IMR-90 (cell line): ENCODE measurements at regions not wholly inside any gene's neighbourhood (a gene's known extent, or its start where the extent isn't known, plus 50 kb on each side); places are given as distances from the start of the nearest gene placed in this dataset.
"Not testable (repeated sequence)": the region's sequence is repeated elsewhere in the genome, so short reads cannot be mapped to it uniquely, and the experiment has no call there.

Source experiments
- ATAC-seq: fragments of 200-7000 bp; cut with Tn5 transposase; 2 replicates; pipeline ENCODE4 v1.9.1; 2020; ENCODE audit warnings: low read depth, mild to moderate bottlenecking, moderate library complexity
- BruUV-seq: library from RNA; stranded (reverse); fragments of 400-500 nt; replicated peaks from 2 replicates; lab custom pipeline; 2021; lab: Mats Ljungman, UMichigan
- CTCF ChIA-PET: fragments of 300-600 bp; formaldehyde crosslinking; extraction: SDS; loops from one replicate; lab custom pipeline; 2021; ENCODE audit warnings: antibody characterized with exemption; lab: Yijun Ruan, JAX
- POLR2A ChIA-PET: fragments of 300-600 bp; sonication (Branson Sonifier 250); formaldehyde crosslinking; loops from one replicate; lab custom pipeline; 2022; ENCODE audit warnings: antibody characterized with exemption; ENCODE audit not compliant: unreplicated experiment; lab: Charles Lee
- DNase-seq: peaks from one replicate; pipeline ENCODE4 v3.0.0; 2013
- H2AFZ ChIP-seq: replicated peaks from 2 replicates; pipeline ENCODE3; 2013; ENCODE audit warnings: low read length, mild to moderate bottlenecking; ENCODE audit not compliant: poor library complexity
- H2AK5ac ChIP-seq: 2 replicates; pipeline ENCODE4 v1.6.1; 2013; ENCODE audit warnings: low read depth, low read length, inconsistent platforms
- H2AK9ac ChIP-seq: replicated peaks from 2 replicates; pipeline ENCODE3; 2013; ENCODE audit warnings: mild to moderate bottlenecking, low read depth, low read length, moderate library complexity; ENCODE audit not compliant: poor library complexity
- H2BK120ac ChIP-seq: 2 replicates; pipeline ENCODE4 v1.6.1; 2013; ENCODE audit warnings: low read depth, low read length, inconsistent platforms
- H2BK15ac ChIP-seq: 3 replicates; pipeline ENCODE4 v1.6.1; 2013; ENCODE audit warnings: low read depth, low read length, inconsistent platforms
- H2BK20ac ChIP-seq: 2 replicates; pipeline ENCODE4 v1.6.1; 2013; ENCODE audit warnings: low read depth, mild to moderate bottlenecking, inconsistent platforms, low read length, moderate library complexity
- H2BK5ac ChIP-seq: 2 replicates; pipeline ENCODE4 v1.6.1; 2013; ENCODE audit warnings: mild to moderate bottlenecking, low read depth, low read length, inconsistent platforms; ENCODE audit not compliant: poor library complexity, severe bottlenecking
- H3K14ac ChIP-seq: replicated peaks from 2 replicates; pipeline ENCODE4 v1.6.1; 2013; ENCODE audit warnings: low read depth, low read length, inconsistent platforms
- H3K18ac ChIP-seq: 2 replicates; pipeline ENCODE4 v1.6.1; 2013; ENCODE audit warnings: low read depth, low read length, control low read depth
- H3K23ac ChIP-seq: 2 replicates; pipeline ENCODE4 v1.6.1; 2013; ENCODE audit warnings: low read depth, low read length, inconsistent platforms
- H3K27ac ChIP-seq: 2 replicates; pipeline ENCODE4 v1.5.1; 2013; ENCODE audit warnings: mild to moderate bottlenecking, control low read depth, low read length; ENCODE audit not compliant: insufficient read depth
- H3K27me3 ChIP-seq: 2 replicates; pipeline ENCODE4 v1.6.1; 2013; ENCODE audit warnings: low read length; ENCODE audit not compliant: control insufficient read depth, insufficient read depth
- H3K36me3 ChIP-seq: 2 replicates; pipeline ENCODE4 v1.6.1; 2013; ENCODE audit warnings: low read length, mixed read lengths; ENCODE audit not compliant: control insufficient read depth, insufficient read depth
- H3K4ac ChIP-seq: 2 replicates; pipeline ENCODE4 v1.6.1; 2013; ENCODE audit warnings: low read depth, low read length, inconsistent platforms
- H3K4me1 ChIP-seq: 2 replicates; pipeline ENCODE4 v1.6.1; 2013; ENCODE audit warnings: low read length, mixed read lengths; ENCODE audit not compliant: control insufficient read depth, insufficient read depth
- H3K4me2 ChIP-seq: 2 replicates; pipeline ENCODE4 v1.6.1; 2013; ENCODE audit warnings: low read depth, mild to moderate bottlenecking, control low read depth, low read length, moderate library complexity
- H3K4me3 ChIP-seq: 2 replicates; pipeline ENCODE4 v1.5.1; 2013; ENCODE audit warnings: low read depth, mild to moderate bottlenecking, control low read depth, low read length, moderate library complexity; ENCODE audit not compliant: insufficient read depth
- H3K56ac ChIP-seq: 2 replicates; pipeline ENCODE4 v1.6.1; 2013; ENCODE audit warnings: low read length, inconsistent platforms; ENCODE audit not compliant: insufficient read depth; ENCODE audit errors: extremely low read depth
- H3K79me1 ChIP-seq, 2 experiments: 2 replicates each; pipeline ENCODE4 v1.6.1; 2013; ENCODE audit warnings: low read length in 2 of 2, inconsistent platforms in 1 of 2, low read depth in 1 of 2
- H3K9ac ChIP-seq: 2 replicates; pipeline ENCODE4 v1.6.1; 2013; ENCODE audit warnings: low read depth, low read length, control low read depth
- H3K9me1 ChIP-seq: 2 replicates; pipeline ENCODE4 v1.6.1; 2013; ENCODE audit warnings: low read length, inconsistent platforms; ENCODE audit not compliant: insufficient read depth
- H3K9me3 ChIP-seq: 2 replicates; pipeline ENCODE4 v1.6.1; 2013; ENCODE audit warnings: low read length; ENCODE audit not compliant: control insufficient read depth, insufficient read depth
- H4K20me1 ChIP-seq: 2 replicates; pipeline ENCODE4 v1.6.1; 2013; ENCODE audit warnings: low read length, inconsistent platforms; ENCODE audit not compliant: insufficient read depth
- H4K5ac ChIP-seq: 2 replicates; pipeline ENCODE4 v1.6.1; 2013; ENCODE audit warnings: mild to moderate bottlenecking, low read depth, low read length, control low read depth
- H4K8ac ChIP-seq, 2 experiments: 2 replicates each; pipeline ENCODE4 v1.6.1; 2013; ENCODE audit warnings: low read depth in 2 of 2, low read length in 2 of 2, control low read depth in 1 of 2, inconsistent platforms in 1 of 2
- H4K91ac ChIP-seq: 2 replicates; pipeline ENCODE4 v1.6.1; 2013; ENCODE audit warnings: low read depth, low read length, inconsistent platforms; ENCODE audit not compliant: insufficient read depth
- WGBS, 2 experiments: methylation state at CpG; one replicate each; pipeline versions ENCODE4 v1.1.5 to v1.1.7; 2013; ENCODE audit warnings: missing lambda C conversion rate in 2 of 2; ENCODE audit not compliant: insufficient read length in 1 of 2; ENCODE audit errors: extremely low coverage in 2 of 2; 5-methylcytosine and 5-hydroxymethylcytosine counted together
- dilution Hi-C: fragments of 300-500 bp; cut with HindIII; formaldehyde crosslinking; loops from one replicate; pipeline ENCODE4 v1.14.3; 2018; ENCODE audit warnings: low sequenced_read_pairs; ENCODE audit not compliant: unreplicated experiment
- in situ Hi-C: fragments of 300-500 bp; cut with MboI; formaldehyde crosslinking; loops from 3 replicates; pipeline ENCODE4 v1.14.3; 2019; ENCODE audit warnings: low sequenced_read_pairs, inconsistent platforms, mixed read lengths
- intact Hi-C: fragments of 100-400 bp; cut with micrococcal nuclease; formaldehyde crosslinking; loops from 2 replicates; pipeline ENCODE4 v1.10.0; 2022

GRCh38 chr1:120239351-120239750 lies 63.0 kb upstream of the SEC22B start:
- H3K9me1 ChIP-seq, in situ Hi-C loops, H2BK5ac ChIP-seq, H3K18ac ChIP-seq, H3K56ac ChIP-seq, H3K4me2 ChIP-seq, H2BK20ac ChIP-seq, dilution Hi-C loops, H3K27ac ChIP-seq, H3K4me1 ChIP-seq, H2AFZ ChIP-seq, H3K9ac ChIP-seq, CTCF ChIA-PET, H3K27me3 ChIP-seq, H2AK5ac ChIP-seq, H4K5ac ChIP-seq, H2BK120ac ChIP-seq, H2BK15ac ChIP-seq, H3K4me3 ChIP-seq, DNase-seq, POLR2A ChIA-PET, H4K20me1 ChIP-seq, H2AK9ac ChIP-seq, H3K14ac ChIP-seq, H3K36me3 ChIP-seq, H3K23ac ChIP-seq, H3K9me3 ChIP-seq, H4K8ac ChIP-seq, ATAC-seq, H3K4ac ChIP-seq, intact Hi-C loops, H4K91ac ChIP-seq, BruUV-seq, H3K79me1 ChIP-seq: not testable (repeated sequence)

DNA sequence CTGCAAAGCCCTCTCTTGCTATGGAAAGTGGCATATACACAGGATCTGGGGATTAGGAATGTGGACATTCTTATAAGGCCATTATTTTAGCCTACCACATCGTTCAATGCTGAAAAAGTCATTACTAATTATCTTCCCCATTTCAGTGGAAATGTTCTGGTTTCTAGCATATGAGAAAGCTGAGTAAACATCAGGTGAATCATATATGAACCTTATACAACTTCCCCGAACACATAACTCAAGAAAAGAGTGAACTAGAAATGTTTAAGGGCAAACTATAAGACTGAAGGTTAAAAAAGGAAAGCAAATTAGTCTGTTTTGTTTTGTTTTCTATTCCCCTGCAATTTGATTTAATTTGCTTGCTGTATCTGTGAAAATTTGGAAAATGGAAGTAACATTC lies 62.5 kb upstream of the SEC22B start:
- H3K23ac ChIP-seq, H2AK5ac ChIP-seq, ATAC-seq, H2AFZ ChIP-seq, H3K4me1 ChIP-seq, H2AK9ac ChIP-seq, H3K56ac ChIP-seq, CTCF ChIA-PET, H3K27me3 ChIP-seq, POLR2A ChIA-PET, H3K18ac ChIP-seq, BruUV-seq, dilution Hi-C loops, H3K9me3 ChIP-seq, H3K36me3 ChIP-seq, H3K79me1 ChIP-seq, H3K4me3 ChIP-seq, H4K5ac ChIP-seq, H4K91ac ChIP-seq, H4K8ac ChIP-seq, H2BK120ac ChIP-seq, H2BK20ac ChIP-seq, H3K9me1 ChIP-seq, H3K9ac ChIP-seq, DNase-seq, H3K27ac ChIP-seq, H2BK15ac ChIP-seq, H3K4ac ChIP-seq, H4K20me1 ChIP-seq, H3K4me2 ChIP-seq, in situ Hi-C loops, H3K14ac ChIP-seq, intact Hi-C loops, H2BK5ac ChIP-seq: not testable (repeated sequence)
- no CpG with 5 or more reads among the region's 2 CpGs for WGBS, 2 experiments
